Pancreas (tissue), 10 donors: ENCODE measurements at regions not wholly inside any gene's neighbourhood (a gene's known extent, or its start where the extent isn't known, plus 50 kb on each side); places are given as distances from the start of the nearest gene placed in this dataset.

Source experiments
- ATAC-seq, 4 donors: fragments of 200-7000 bp; cut with Tn5 transposase; one replicate each; pipeline versions ENCODE4 v1.8.0 to v1.9.1; 2020; ENCODE audit warnings: mild to moderate bottlenecking in 4 of 4, moderate library complexity in 4 of 4
- DNase-seq, 6 donors: peaks; one replicate each; pipeline ENCODE4 v3.0.0-alpha.2; 2020
- FAIRE-seq: peaks from 2 replicates; lab custom pipeline; 2012; peaks lifted over from hg19 to GRCh38; lab: Jason Lieb, UNC
- H3K27ac ChIP-seq, 4 donors: fragments of 200-600 bp; sonication (generic); 1 replicate in 3 of 4; 2 replicates in 1 of 4; pipeline versions ENCODE4 v1.5.0 to v1.8.0; 2020
- H3K27me3 ChIP-seq, 4 donors: fragments of 200-600 bp; one replicate each; pipeline ENCODE4 v1.8.0; 2021
- H3K36me3 ChIP-seq, 3 donors: fragments of 200-600 bp; sonication (generic) in 1 of 3; one replicate each; pipeline versions ENCODE4 v1.5.0 to v1.8.0; 2020 to 2021
- H3K4me1 ChIP-seq, 3 donors: fragments of 200-600 bp; one replicate each; pipeline ENCODE4 v1.8.0; 2021
- H3K4me3 ChIP-seq, 4 donors: fragments of 200-600 bp; sonication (generic) in 2 of 4; one replicate each; pipeline versions ENCODE4 v1.5.0 to v1.8.0; 2020 to 2021
- H3K9me3 ChIP-seq, 4 donors: fragments of 200-600 bp; one replicate each; pipeline ENCODE4 v1.8.0; 2021
- CTCF ChIP-seq, 4 donors: fragments of 200-600 bp; sonication (generic) in 3 of 4; IDR thresholded peaks; one replicate each; pipeline versions ENCODE4 v1.5.0 to v1.8.0; 2021; ENCODE audit warnings: antibody characterized with exemption in 4 of 4
- WGBS, 2 donors: extraction: QIAGEN DNeasy Blood & Tissue Kit; methylation state at CpG; one replicate each; pipeline ENCODE4 v1.1.7; 2013; 5-methylcytosine and 5-hydroxymethylcytosine counted together
- intact Hi-C, 3 donors: fragments of 100-400 bp; cut with DNase I; formaldehyde crosslinking; loops; one replicate each; pipeline versions ENCODE4 v1.11.1 to v1.14.2; 2022
- donor health status: healthy with polysubstance abuse.
- donor health status: DM: no; HTN: no; CAD: no; lungs with moderate emphysema.
- donor health status: DM: no; HTN: no; CAD: no.
- donor health status: control.
- donor health status: control.
- donor health status: Bipolar disorder and iron deficiency.
- donor health status: DM: yes; HTN: yes; CAD: no.
- donor health status: DM: no; HTN: no; CAD: no.
- donor health status: DM: no; HTN: no; CAD: no.
- donor health status: DM: yes; HTN: yes; CAD: no.

- DNase-seq = no peak
- FAIRE-seq = no peak
- Histone ChIP-seq H3K27me3 (no peaks in the 10 kb centered on the region), H3K4me1 (no peaks in the 10 kb centered on the region), H3K36me3 (no peaks in the 10 kb centered on the region), H3K27ac (no peak overlapping the region), H3K9me3 (no peaks in the 10 kb centered on the region), H3K4me3 (no peak overlapping the region)
- intact Hi-C loops = no loop called here
- no peak for TF ChIP-seq CTCF (IDR thresholded peaks at IDR 0.05)
- ATAC-seq = no peak
- WGBS, 2 donors = 75 to 78% methylated on average over 3 of the region's 3 CpGs
These were observed 1996.9 kb upstream of the RAG2 start for GRCh38 chr11:38594895-38595294.

GRCh38 chr11:38593649-38594048 is 1995.6 kb upstream of the RAG2 start:
- Histone ChIP-seq H3K27me3 (no peaks in the 10 kb centered on the region), H3K4me1 (no peaks in the 10 kb centered on the region), H3K4me3 (no peak overlapping the region), H3K36me3 (no peaks in the 10 kb centered on the region), H3K9me3 (no peaks in the 10 kb centered on the region), H3K27ac (no peak overlapping the region)
- no peak for TF ChIP-seq CTCF (IDR thresholded peaks at IDR 0.05)
- no peak for DNase-seq
- FAIRE-seq = no peak
- WGBS, 2 donors = 57 to 88% methylated on average over 1 of the region's 1 CpG
- intact Hi-C loops = no loop called here
- ATAC-seq = no peak

GRCh38 chr11:38582756-38583155 is 1984.7 kb upstream of the RAG2 start:
- DNase-seq = no peak
- Histone ChIP-seq H3K9me3 (no peaks in the 10 kb centered on the region), H3K36me3 (no peaks in the 10 kb centered on the region), H3K4me3 (no peak overlapping the region), H3K4me1 (no peaks in the 10 kb centered on the region), H3K27me3 (no peaks in the 10 kb centered on the region), H3K27ac (no peak overlapping the region)
- FAIRE-seq = no peak
- intact Hi-C loops = no loop called here
- TF ChIP-seq CTCF (IDR thresholded peaks at IDR 0.05) = no peak
- ATAC-seq = no peak
- 48 to 51% methylated on average over 3 of the region's 3 CpGs for WGBS, 2 donors

- Histone ChIP-seq H3K4me1 (no peaks in the 10 kb centered on the region), H3K27ac (no peak overlapping the region), H3K4me3 (no peak overlapping the region), H3K27me3 (no peaks in the 10 kb centered on the region), H3K9me3 (no peaks in the 10 kb centered on the region), H3K36me3 (no peaks in the 10 kb centered on the region)
- ATAC-seq (no peak), FAIRE-seq (no peak), DNase-seq (no peak)
- no peak for TF ChIP-seq CTCF (IDR thresholded peaks at IDR 0.05)
- intact Hi-C loops = no loop called here
These were observed 1984.1 kb upstream of the RAG2 start for GRCh38 chr11:38582151-38582550.

GRCh38 chr11:38577769-38578168 is 1979.7 kb upstream of the RAG2 start:
- ATAC-seq (no peak), DNase-seq (no peak), FAIRE-seq (no peak)
- no peaks in the 10 kb centered on the region for H3K36me3 ChIP-seq
- intact Hi-C loops = no loop called here
- no peak overlapping the region for H3K4me3 ChIP-seq
- TF ChIP-seq CTCF (IDR thresholded peaks at IDR 0.05) = no peak
- no peak overlapping the region for H3K27ac ChIP-seq
- H3K27me3 ChIP-seq = no peaks in the 10 kb centered on the region
- H3K9me3 ChIP-seq = no peaks in the 10 kb centered on the region
- no peaks in the 10 kb centered on the region for H3K4me1 ChIP-seq
